Neural progenitor cell (in vitro differentiated cells): ENCODE measurements at regions not wholly inside any gene's neighbourhood (a gene's known extent, or its start where the extent isn't known, plus 50 kb on each side); places are given as distances from the start of the nearest gene placed in this dataset.

ENCODE experiments used
- CTCF ChIP-seq: fragments of 200-600 bp; sonication (generic); IDR thresholded peaks from 2 replicates; pipeline ENCODE4 v1.5.1; 2017; ENCODE audit warnings: antibody characterized with exemption, mild to moderate bottlenecking
- EZH2 ChIP-seq: fragments of 200-600 bp; sonication (generic); IDR thresholded peaks from 2 replicates; pipeline ENCODE4 v1.6.1; 2017; ENCODE audit warnings: antibody characterized with exemption, mild to moderate bottlenecking, moderate library complexity
- EZH2phosphoT487 ChIP-seq: fragments of 200-600 bp; sonication (generic); IDR thresholded peaks from 2 replicates; pipeline ENCODE4 v1.6.1; 2017; ENCODE audit warnings: antibody characterized with exemption

GRCh38 chr2:65687614-65688013 is 255.2 kb upstream of the SPRED2 start:
- no peak for TF ChIP-seq CTCF
- TF ChIP-seq EZH2: no peak
- TF ChIP-seq EZH2phosphoT487: no peak
